SK-N-SH (cell line): ENCODE measurements at regions not wholly inside any gene's neighbourhood (a gene's known extent, or its start where the extent isn't known, plus 50 kb on each side); places are given as distances from the start of the nearest gene placed in this dataset.

Source experiments
- CTCF ChIA-PET: fragments of 300-600, 350-600 bp; formaldehyde crosslinking; extraction: SDS; loops from one replicate; lab custom pipeline; 2021; lab: Yijun Ruan, JAX
- POLR2A ChIA-PET: fragments of 350-600 bp; sonication (Branson Sonifier 250); formaldehyde crosslinking; extraction: SDS; loops from one replicate; lab custom pipeline; 2020; ENCODE audit warnings: antibody characterized with exemption, inconsistent platforms; lab: Yijun Ruan, JAX
- DNase-seq: peaks from one replicate; pipeline ENCODE4 v3.0.0; 2012
- H2AFZ ChIP-seq: fragments of 200-600 bp; sonication (generic); 2 replicates; pipeline ENCODE4 v1.8.1; 2016; ENCODE audit warnings: antibody characterized with exemption, mild to moderate bottlenecking, low read depth
- H3F3A ChIP-seq: fragments of 200-600 bp; sonication (generic); replicated peaks from 2 replicates; pipeline ENCODE3; 2016; ENCODE audit warnings: antibody characterized with exemption, mild to moderate bottlenecking; ENCODE audit not compliant: insufficient read depth
- H3K27ac ChIP-seq, 2 experiments: fragments of 200-500 bp in 1 of 2; fragments of 200-600 bp in 1 of 2; sonication (Bioruptor generic) in 1 of 2; sonication (generic), shearing (Covaris generic) in 1 of 2; 2 replicates each; pipeline versions ENCODE4 v1.5.1 to v1.6.1; 2014 to 2016; ENCODE audit warnings: low read depth in 2 of 2, inconsistent platforms in 1 of 2, low read length in 1 of 2, mild to moderate bottlenecking in 1 of 2, mixed read lengths in 1 of 2
- H3K27me3 ChIP-seq: fragments of 200-600 bp; sonication (generic), shearing (Covaris generic); 2 replicates; pipeline ENCODE4 v1.6.1; 2016; ENCODE audit warnings: mixed run types; ENCODE audit not compliant: insufficient read depth
- H3K36me3 ChIP-seq, 2 experiments: fragments of 200-500 bp in 1 of 2; fragments of 200-600 bp in 1 of 2; sonication (Bioruptor generic) in 1 of 2; sonication (generic) in 1 of 2; replicated peaks in 1 of 2; 2 replicates each; pipeline versions ENCODE3 to v1.5.1; 2014 to 2016; ENCODE audit warnings: low read length in 1 of 2, mild to moderate bottlenecking in 1 of 2; ENCODE audit not compliant: insufficient read depth in 2 of 2, control insufficient read depth in 1 of 2
- H3K4me1 ChIP-seq, 2 experiments: fragments of 200-500 bp in 1 of 2; fragments of 200-600 bp in 1 of 2; sonication (Bioruptor generic) in 1 of 2; sonication (generic), shearing (Covaris generic) in 1 of 2; 2 replicates each; pipeline versions ENCODE4 v1.5.1 to v1.6.1; 2014 to 2016; ENCODE audit warnings: low read depth in 1 of 2, low read length in 1 of 2, mixed run types in 1 of 2; ENCODE audit not compliant: insufficient read depth in 2 of 2, control insufficient read depth in 1 of 2
- H3K4me2 ChIP-seq: fragments of 200-600 bp; sonication (generic), shearing (Covaris generic); 2 replicates; pipeline ENCODE4 v1.6.1; 2017; ENCODE audit warnings: mixed run types
- H3K4me3 ChIP-seq, 2 experiments: fragments of 200-500 bp in 1 of 2; fragments of 200-600 bp in 1 of 2; sonication (Bioruptor generic) in 1 of 2; sonication (generic), shearing (Covaris generic) in 1 of 2; 2 replicates each; pipeline versions ENCODE4 v1.5.1 to v1.8.1; 2014 to 2016; ENCODE audit warnings: low read depth in 2 of 2, inconsistent platforms in 1 of 2, low read length in 1 of 2, mild to moderate bottlenecking in 1 of 2, mixed read lengths in 1 of 2, moderate library complexity in 1 of 2
- H3K79me2 ChIP-seq: fragments of 200-600 bp; sonication (generic); 2 replicates; pipeline ENCODE4 v1.8.1; 2017; ENCODE audit warnings: mild to moderate bottlenecking; ENCODE audit not compliant: insufficient read depth
- H3K9ac ChIP-seq: fragments of 200-600 bp; sonication (generic); 2 replicates; pipeline ENCODE4 v1.6.1; 2017; ENCODE audit warnings: mixed run types
- H3K9me2 ChIP-seq: fragments of 200-600 bp; sonication (generic); 2 replicates; pipeline ENCODE4 v1.6.1; 2017; ENCODE audit warnings: mixed run types
- H3K9me3 ChIP-seq: fragments of 200-600 bp; sonication (generic); 2 replicates; pipeline ENCODE4 v1.6.1; 2017; ENCODE audit warnings: mixed run types, mild to moderate bottlenecking, moderate library complexity
- H4K20me1 ChIP-seq: fragments of 200-600 bp; sonication (generic); 2 replicates; pipeline ENCODE4 v1.6.1; 2017; ENCODE audit warnings: mild to moderate bottlenecking, mixed run types; ENCODE audit not compliant: insufficient read depth
- CHD2 ChIP-seq: fragments of 150-350 bp; IDR thresholded peaks from 2 replicates; pipeline ENCODE4 v1.6.1; 2018; ENCODE audit warnings: low read length; ENCODE audit not compliant: partially characterized antibody
- ELF1 ChIP-seq: IDR thresholded peaks from 2 replicates; pipeline ENCODE4 v1.4.0; 2012
- EP300 ChIP-seq, 2 experiments: IDR thresholded peaks; 2 replicates each; pipeline versions ENCODE4 v1.4.0 to v1.6.1; 2012; ENCODE audit warnings: borderline replicate concordance in 1 of 2, low read depth in 1 of 2, low read length in 1 of 2
- FOSL2 ChIP-seq: IDR thresholded peaks from 2 replicates; pipeline ENCODE4 v1.4.0; 2012; ENCODE audit warnings: low read depth, mild to moderate bottlenecking, moderate library complexity, borderline replicate concordance
- FOXJ3 ChIP-seq: sonication (generic); formaldehyde crosslinking; IDR thresholded peaks from 2 replicates; pipeline ENCODE4 v1.5.1; 2020; ENCODE audit warnings: mild to moderate bottlenecking, missing genetic modification reagents
- GABPA ChIP-seq: IDR thresholded peaks from 2 replicates; pipeline ENCODE4 v1.4.0; 2012; ENCODE audit warnings: low read depth, mild to moderate bottlenecking
- GATA2 ChIP-seq: sonication (generic); formaldehyde crosslinking; IDR thresholded peaks from 2 replicates; pipeline ENCODE4 v1.5.0; 2020; ENCODE audit warnings: mild to moderate bottlenecking, missing genetic modification reagents
- JUND ChIP-seq: IDR thresholded peaks from 2 replicates; pipeline ENCODE4 v1.4.0; 2012
- MAX ChIP-seq: IDR thresholded peaks from 2 replicates; pipeline ENCODE4 v1.4.0; 2012; ENCODE audit warnings: low read depth
- MXI1 ChIP-seq: IDR thresholded peaks from 2 replicates; pipeline ENCODE4 v1.6.1; 2012; ENCODE audit warnings: mild to moderate bottlenecking, low read depth, low read length, improper control_type of control experiment
- NFIC ChIP-seq: IDR thresholded peaks from 2 replicates; pipeline ENCODE4 v1.4.0; 2012; ENCODE audit warnings: borderline replicate concordance
- NRF1 ChIP-seq: IDR thresholded peaks from 2 replicates; pipeline ENCODE4 v1.6.1; 2012; ENCODE audit warnings: low read depth, mild to moderate bottlenecking, low read length
- POLR2AphosphoS5 ChIP-seq: IDR thresholded peaks from 2 replicates; pipeline ENCODE4 v1.6.1; 2012; ENCODE audit warnings: low read depth, low read length
- RCOR1 ChIP-seq: fragments of 150-350 bp; IDR thresholded peaks from 2 replicates; pipeline ENCODE4 v1.6.1; 2017; ENCODE audit warnings: antibody characterized with exemption, low read length
- REST ChIP-seq: IDR thresholded peaks from 2 replicates; pipeline ENCODE4 v1.6.1; 2012; ENCODE audit warnings: mild to moderate bottlenecking, low read depth, low read length, moderate library complexity
- RXRA ChIP-seq: IDR thresholded peaks from 2 replicates; pipeline ENCODE4 v1.4.0; 2012; ENCODE audit warnings: low read depth, mild to moderate bottlenecking, borderline replicate concordance
- SIN3A ChIP-seq: IDR thresholded peaks from 2 replicates; pipeline ENCODE4 v1.6.1; 2012; ENCODE audit warnings: low read depth, mild to moderate bottlenecking, low read length, moderate library complexity, borderline replicate concordance
- SMC3 ChIP-seq: IDR thresholded peaks from 2 replicates; pipeline ENCODE4 v1.6.1; 2012; ENCODE audit warnings: low read depth, low read length, improper control_type of control experiment
- TCF12 ChIP-seq: IDR thresholded peaks from 2 replicates; pipeline ENCODE4 v1.4.0; 2012
- TEAD4 ChIP-seq: IDR thresholded peaks from 2 replicates; pipeline ENCODE4 v1.4.0; 2012; ENCODE audit warnings: mild to moderate bottlenecking, borderline replicate concordance; ENCODE audit not compliant: insufficient read depth
- WGBS: methylation state at CpG from one replicate; pipeline ENCODE4 v1.1.6; 2017; ENCODE audit warnings: low lambda C conversion rate; 5-methylcytosine and 5-hydroxymethylcytosine counted together
- TF ChIP-seq, protein P1 (sequence below): fragments of 150-350 bp; IDR thresholded peaks from 2 replicates; pipeline ENCODE4 v1.6.1; 2016; ENCODE audit warnings: mild to moderate bottlenecking, low read depth, low read length

GRCh38 chr1:13878451-13878850 lies 178.5 kb downstream of the PRDM2 start:
- no peaks in the 10 kb centered on the region for H3K9me2 ChIP-seq
- no peaks in the 10 kb centered on the region for H3K36me3 ChIP-seq
- TF ChIP-seq REST = no peak
- TF ChIP-seq MXI1 = no peak
- no peak for TF ChIP-seq GATA2 (CRISPR knock-in tag)
- no peak for TF ChIP-seq EP300 (IDR thresholded peaks at IDR 0.05; ENCODE audit: borderline replicate concordance in 1 of 2, low read depth in 1 of 2, low read length in 1 of 2)
- TF ChIP-seq, protein P1, sequence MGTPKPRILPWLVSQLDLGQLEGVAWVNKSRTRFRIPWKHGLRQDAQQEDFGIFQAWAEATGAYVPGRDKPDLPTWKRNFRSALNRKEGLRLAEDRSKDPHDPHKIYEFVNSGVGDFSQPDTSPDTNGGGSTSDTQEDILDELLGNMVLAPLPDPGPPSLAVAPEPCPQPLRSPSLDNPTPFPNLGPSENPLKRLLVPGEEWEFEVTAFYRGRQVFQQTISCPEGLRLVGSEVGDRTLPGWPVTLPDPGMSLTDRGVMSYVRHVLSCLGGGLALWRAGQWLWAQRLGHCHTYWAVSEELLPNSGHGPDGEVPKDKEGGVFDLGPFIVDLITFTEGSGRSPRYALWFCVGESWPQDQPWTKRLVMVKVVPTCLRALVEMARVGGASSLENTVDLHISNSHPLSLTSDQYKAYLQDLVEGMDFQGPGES = no peak
- TF ChIP-seq TEAD4 = no peak
- TF ChIP-seq CHD2 = no peak
- WGBS = 0% methylated on average over 4 of the region's 9 CpGs
- POLR2A ChIA-PET = no interaction called here
- no peak overlapping the region for H3K4me3 ChIP-seq
- H2AFZ ChIP-seq = no peak overlapping the region
- no peaks in the 10 kb centered on the region for H3K79me2 ChIP-seq
- no peaks in the 10 kb centered on the region for H3K9me3 ChIP-seq
- H3K9ac ChIP-seq = no peak overlapping the region
- no peaks in the 10 kb centered on the region for H3F3A ChIP-seq
- H3K27me3 ChIP-seq = no peaks in the 10 kb centered on the region; the same call in 1 of the 2 replicates
- CTCF ChIA-PET = interaction anchor here (0.9 kb wide), 1 partner anchor 213 kb away, joined by 3 read pairs; no protein-coding TSS in a partner anchor
- DNase-seq = no peak
- H4K20me1 ChIP-seq = no peaks in the 10 kb centered on the region
- H3K27ac ChIP-seq = no peak overlapping the region
- no peaks in the 10 kb centered on the region for H3K4me1 ChIP-seq
- H3K4me2 ChIP-seq = no peak overlapping the region

DNA sequence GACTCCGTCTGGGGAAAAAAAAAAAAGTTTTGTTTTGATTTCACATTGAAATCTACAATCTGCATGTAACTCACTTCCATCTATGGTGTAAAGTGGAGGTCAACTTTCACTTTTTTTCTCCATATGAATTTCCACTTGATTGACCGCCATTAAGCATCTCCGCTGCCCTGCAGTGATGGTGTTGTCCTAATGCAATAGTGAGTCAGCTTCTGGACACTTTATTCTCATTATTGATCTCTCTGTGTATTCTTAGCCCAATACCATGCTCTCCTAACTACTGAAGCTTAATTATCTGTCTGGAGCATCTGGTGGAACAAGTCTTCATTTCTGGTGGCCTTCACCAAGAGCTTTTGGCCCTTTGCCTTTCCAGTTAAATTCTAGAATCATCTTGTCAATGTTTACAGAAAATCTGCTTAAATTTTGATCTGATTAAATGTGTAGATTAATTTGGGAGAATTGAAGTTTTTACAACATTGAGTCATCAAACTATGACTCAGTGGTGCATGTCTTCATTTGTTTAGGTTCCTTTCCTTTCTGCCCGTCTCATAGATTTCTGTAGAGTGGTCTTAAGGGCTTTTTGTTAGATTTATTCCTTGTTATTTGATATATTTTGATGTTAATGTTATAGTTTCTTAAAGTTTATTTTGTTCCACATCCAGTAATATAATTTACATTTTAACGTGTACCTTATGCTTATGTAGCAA lies 181.5 kb downstream of the PRDM2 start:
- Histone ChIP-seq H3K9me2 (no peaks in the 10 kb centered on the region), H2AFZ (no peak overlapping the region), H3K9ac (no peak overlapping the region), H3F3A (no peaks in the 10 kb centered on the region), H3K27ac (no peak overlapping the region), H3K79me2 (no peaks in the 10 kb centered on the region), H3K36me3 (no peaks in the 10 kb centered on the region), H3K9me3 (no peaks in the 10 kb centered on the region), H3K27me3 (no peaks in the 10 kb centered on the region; the same call in 1 of the 2 replicates), H3K4me2 (no peak overlapping the region), H3K4me1 (no peaks in the 10 kb centered on the region), H4K20me1 (no peaks in the 10 kb centered on the region), H3K4me3 (no peak overlapping the region)
- no peak for TF ChIP-seq TCF12
- TF ChIP-seq SMC3 = no peak
- no peak for TF ChIP-seq FOSL2
- no peak for TF ChIP-seq SIN3A
- TF ChIP-seq RCOR1 = no peak
- no peak for TF ChIP-seq ELF1
- no peak for TF ChIP-seq FOXJ3 (CRISPR knock-in tag)
- no peak for TF ChIP-seq NRF1
- no peak for TF ChIP-seq GABPA
- no peak for TF ChIP-seq MAX
- TF ChIP-seq NFIC = no peak
- no peak for TF ChIP-seq JUND
- TF ChIP-seq, protein P1 = no peak
- no peak for TF ChIP-seq POLR2AphosphoS5
- no peak for TF ChIP-seq GATA2 (CRISPR knock-in tag)
- no peak for TF ChIP-seq RXRA
- CTCF ChIA-PET = no interaction called here
- DNase-seq = no peak
- POLR2A ChIA-PET = no interaction called here
- WGBS = 28% methylated on average over 5 of the region's 5 CpGs
